ENCODE measurements at regions not wholly inside any gene's neighbourhood (a gene's known extent, or its start where the extent isn't known, plus 50 kb on each side); places are given as distances from the start of the nearest gene placed in this dataset.
A peak's percentile ranks its signal among the peaks of the same experiment; 100 is the strongest.

- no peak for TF ChIP-seq CTCF (IDR thresholded peaks at IDR 0.05; ENCODE audit: control insufficient read depth, insufficient read depth, low read depth, low read length, missing control alignments)
- no peak for DNase-seq (ENCODE audit: low read depth)
- no peak overlapping the region for H3K4me3 ChIP-seq (ENCODE audit: control insufficient read depth, low read depth, low read length)
These were observed 84.5 kb upstream of the ATXN3L start for GRCh38 chrX:13404364-13404763.

GRCh38 chrX:13401724-13402123 is 81.9 kb upstream of the ATXN3L start:
- no peak for TF ChIP-seq CTCF (IDR thresholded peaks at IDR 0.05; ENCODE audit: control insufficient read depth, insufficient read depth, low read depth, low read length, missing control alignments)
- DNase-seq (ENCODE audit: low read depth): no peak
- H3K4me3 ChIP-seq (ENCODE audit: control insufficient read depth, low read depth, low read length): no peak overlapping the region

- no peak overlapping the region for H3K4me3 ChIP-seq (ENCODE audit: control insufficient read depth, low read depth, low read length)
- no peak for TF ChIP-seq CTCF (IDR thresholded peaks at IDR 0.05; ENCODE audit: control insufficient read depth, insufficient read depth, low read depth, low read length, missing control alignments)
- DNase-seq (ENCODE audit: low read depth): no peak
These were observed 79.0 kb upstream of the ATXN3L start for GRCh38 chrX:13398839-13399238.

- H3K4me3 ChIP-seq (ENCODE audit: control insufficient read depth, low read depth, low read length): no peak overlapping the region
- DNase-seq (ENCODE audit: low read depth): peak; percentile 99
- TF ChIP-seq CTCF (IDR thresholded peaks at IDR 0.05; ENCODE audit: control insufficient read depth, insufficient read depth, low read depth, low read length, missing control alignments): no peak
These were observed 78.3 kb upstream of the ATXN3L start for GRCh38 chrX:13397878-13398818.

- no peak for TF ChIP-seq CTCF (IDR thresholded peaks at IDR 0.05; ENCODE audit: control insufficient read depth, insufficient read depth, low read depth, low read length, missing control alignments)
- DNase-seq (ENCODE audit: low read depth): no peak
- H3K4me3 ChIP-seq (ENCODE audit: control insufficient read depth, low read depth, low read length): no peak overlapping the region
These were observed 77.1 kb upstream of the ATXN3L start for GRCh38 chrX:13396924-13397323.

GRCh38 chrX:13389501-13389900 is 69.6 kb upstream of the ATXN3L start:
- no peak for DNase-seq (ENCODE audit: low read depth)
- H3K4me3 ChIP-seq (ENCODE audit: control insufficient read depth, low read depth, low read length): no peak overlapping the region
- TF ChIP-seq CTCF (IDR thresholded peaks at IDR 0.05; ENCODE audit: control insufficient read depth, insufficient read depth, low read depth, low read length, missing control alignments): no peak
